H9 (cell line): ENCODE measurements at regions not wholly inside any gene's neighbourhood (a gene's known extent, or its start where the extent isn't known, plus 50 kb on each side); places are given as distances from the start of the nearest gene placed in this dataset.

ENCODE experiments used
- DNase-seq: peaks from one replicate; pipeline ENCODE4 v3.0.0-alpha.2; 2017
- H2AFZ ChIP-seq: one replicate; pipeline ENCODE4 v1.6.1; 2013; ENCODE audit warnings: mild to moderate bottlenecking, low read length, control low read depth, moderate library complexity
- H2AK5ac ChIP-seq: 2 replicates; pipeline ENCODE4 v1.6.1; 2013; ENCODE audit warnings: low read length, control low read depth, mixed read lengths; ENCODE audit not compliant: insufficient read length
- H2BK120ac ChIP-seq: one replicate; pipeline ENCODE4 v1.6.1; 2013; ENCODE audit warnings: low read depth, mild to moderate bottlenecking, low read length, control low read depth, inconsistent platforms; ENCODE audit not compliant: poor library complexity, severe bottlenecking
- H2BK12ac ChIP-seq: 2 replicates; pipeline ENCODE4 v1.6.1; 2013; ENCODE audit warnings: low read length, control low read depth, mixed read lengths, low read depth; ENCODE audit not compliant: insufficient read length
- H2BK15ac ChIP-seq: 2 replicates; pipeline ENCODE4 v1.6.1; 2013; ENCODE audit warnings: low read depth, low read length, control low read depth
- H2BK20ac ChIP-seq: one replicate; pipeline ENCODE4 v1.6.1; 2013; ENCODE audit warnings: low read depth, mild to moderate bottlenecking, low read length, control low read depth, inconsistent platforms; ENCODE audit not compliant: poor library complexity, severe bottlenecking
- H2BK5ac ChIP-seq: 2 replicates; pipeline ENCODE4 v1.6.1; 2013; ENCODE audit warnings: low read length, control low read depth, mixed read lengths; ENCODE audit not compliant: insufficient read length
- H3K14ac ChIP-seq: 2 replicates; pipeline ENCODE4 v1.6.1; 2013; ENCODE audit warnings: low read length, control low read depth; ENCODE audit not compliant: insufficient read depth
- H3K18ac ChIP-seq: 2 replicates; pipeline ENCODE4 v1.6.1; 2013; ENCODE audit warnings: low read depth, mild to moderate bottlenecking, mixed read lengths, low read length, control low read depth; ENCODE audit not compliant: insufficient read length
- H3K23ac ChIP-seq: 2 replicates; pipeline ENCODE4 v1.6.1; 2013; ENCODE audit warnings: low read length, control low read depth, mixed read lengths, low read depth; ENCODE audit not compliant: insufficient read length
- H3K23me2 ChIP-seq: 2 replicates; pipeline ENCODE4 v1.6.1; 2013; ENCODE audit warnings: low read depth, mild to moderate bottlenecking, mixed read lengths, low read length, control low read depth; ENCODE audit not compliant: insufficient read length, poor library complexity, severe bottlenecking
- H3K27ac ChIP-seq: 2 replicates; pipeline ENCODE4 v1.5.1; 2013; ENCODE audit warnings: low read length, control low read depth, mixed read lengths, low read depth; ENCODE audit not compliant: insufficient read length
- H3K27me3 ChIP-seq: 2 replicates; pipeline ENCODE4 v1.6.1; 2013; ENCODE audit warnings: low read length, control low read depth, inconsistent platforms; ENCODE audit not compliant: insufficient read depth
- H3K4ac ChIP-seq: 2 replicates; pipeline ENCODE4 v1.6.1; 2013; ENCODE audit warnings: low read depth, mild to moderate bottlenecking, control low read depth, inconsistent platforms, low read length, moderate library complexity
- H3K4me1 ChIP-seq: 2 replicates; pipeline ENCODE4 v1.6.1; 2013; ENCODE audit warnings: low read length, control low read depth, inconsistent platforms; ENCODE audit not compliant: insufficient read depth
- H3K4me2 ChIP-seq: 2 replicates; pipeline ENCODE4 v1.6.1; 2013; ENCODE audit warnings: low read length, control low read depth, mixed read lengths; ENCODE audit not compliant: insufficient read length, insufficient read depth
- H3K56ac ChIP-seq: 2 replicates; pipeline ENCODE4 v1.6.1; 2013; ENCODE audit warnings: low read depth, mild to moderate bottlenecking, mixed read lengths, low read length, control low read depth; ENCODE audit not compliant: insufficient read length
- H3K79me1 ChIP-seq: 2 replicates; pipeline ENCODE4 v1.6.1; 2013; ENCODE audit warnings: low read depth, mild to moderate bottlenecking, moderate library complexity, low read length, control low read depth, inconsistent platforms; ENCODE audit not compliant: insufficient read depth, poor library complexity, severe bottlenecking
- H3K79me2 ChIP-seq: 2 replicates; pipeline ENCODE4 v1.6.1; 2013; ENCODE audit warnings: low read length, control low read depth, inconsistent platforms; ENCODE audit not compliant: insufficient read depth
- H3K9ac ChIP-seq: 2 replicates; pipeline ENCODE4 v1.6.1; 2013; ENCODE audit warnings: low read length, control low read depth, mixed read lengths; ENCODE audit not compliant: insufficient read length; ENCODE audit errors: extremely low read depth
- H3K9me3 ChIP-seq: one replicate; pipeline ENCODE4 v1.6.1; 2013; ENCODE audit warnings: low read depth, low read length, inconsistent platforms; ENCODE audit not compliant: control insufficient read depth
- H3T11ph ChIP-seq: one replicate; pipeline ENCODE4 v1.6.1; 2013; ENCODE audit warnings: mild to moderate bottlenecking, low read length, control low read depth, inconsistent platforms
- H4K20me1 ChIP-seq: one replicate; pipeline ENCODE4 v1.6.1; 2013; ENCODE audit not compliant: control insufficient read depth, insufficient read length, insufficient read depth
- H4K5ac ChIP-seq: 2 replicates; pipeline ENCODE4 v1.6.1; 2013; ENCODE audit warnings: low read depth, mild to moderate bottlenecking, mixed read lengths, low read length, control low read depth; ENCODE audit not compliant: insufficient read length
- H4K8ac ChIP-seq: replicated peaks from 2 replicates; pipeline ENCODE4 v1.6.1; 2013; ENCODE audit warnings: low read length, control low read depth, mixed read lengths, low read depth; ENCODE audit not compliant: insufficient read length
- H4K91ac ChIP-seq: 2 replicates; pipeline ENCODE4 v1.6.1; 2013; ENCODE audit warnings: low read depth, mild to moderate bottlenecking, moderate library complexity, mixed read lengths, low read length, control low read depth; ENCODE audit not compliant: insufficient read length
- H3K27ac Mint-ChIP-seq, 3 experiments: 2 replicates in 2 of 3; 3 replicates in 1 of 3; pipeline ENCODE4 v1.8.0; 2020 to 2021; ENCODE audit warnings: mixed read lengths in 3 of 3, mild to moderate bottlenecking in 1 of 3, moderate library complexity in 1 of 3
- H3K27me3 Mint-ChIP-seq: 2 replicates; pipeline ENCODE4 v1.8.0; 2021; ENCODE audit warnings: low read depth, mild to moderate bottlenecking, moderate library complexity, mixed read lengths
- H3K36me3 Mint-ChIP-seq, 3 experiments: 2 replicates in 2 of 3; 3 replicates in 1 of 3; pipeline ENCODE4 v1.8.0; 2020 to 2021; ENCODE audit warnings: low read depth in 3 of 3, mixed read lengths in 3 of 3; ENCODE audit not compliant: insufficient read depth in 1 of 3
- H3K4me1 Mint-ChIP-seq, 2 experiments: 2 replicates each; pipeline ENCODE4 v1.8.0; 2020; ENCODE audit warnings: mixed read lengths in 2 of 2
- H3K4me3 Mint-ChIP-seq, 2 experiments: 2 replicates in 1 of 2; 3 replicates in 1 of 2; pipeline ENCODE4 v1.8.0; 2020 to 2021; ENCODE audit warnings: mild to moderate bottlenecking in 2 of 2, mixed read lengths in 2 of 2, moderate library complexity in 1 of 2
- H3K9me3 Mint-ChIP-seq, 2 experiments: 2 replicates in 1 of 2; 3 replicates in 1 of 2; pipeline ENCODE4 v1.8.0; 2020; ENCODE audit warnings: mild to moderate bottlenecking in 2 of 2, mixed read lengths in 2 of 2, moderate library complexity in 1 of 2
- CTCF ChIP-seq: fragments of 200-600 bp; sonication (generic); conservative IDR thresholded peaks from 3 replicates; pipeline ENCODE4 v1.8.0; 2021; ENCODE audit warnings: antibody characterized with exemption, mild to moderate bottlenecking
- WGBS: extraction: QIAGEN DNeasy Blood & Tissue Kit; methylation state at CpG from one replicate; pipeline ENCODE4 v1.1.7; 2013; ENCODE audit warnings: missing lambda C conversion rate, low lambda C conversion rate, mixed read lengths; ENCODE audit not compliant: insufficient read length; ENCODE audit errors: extremely low coverage; 5-methylcytosine and 5-hydroxymethylcytosine counted together

- H2BK15ac ChIP-seq, result no peak overlapping the region
- H3K79me2 ChIP-seq, result no peaks in the 10 kb centered on the region
- no peaks in the 10 kb centered on the region for H3K79me1 ChIP-seq
- no peak overlapping the region for H3K4me2 ChIP-seq
- H3K23me2 ChIP-seq, result no peaks in the 10 kb centered on the region
- H3K4ac ChIP-seq, result no peak overlapping the region
- DNase-seq, result no peak
- no peak overlapping the region for H3K18ac ChIP-seq
- no peak overlapping the region for H3K4me3 Mint-ChIP-seq
- H3K4me1 ChIP-seq, result no peaks in the 10 kb centered on the region
- no peaks in the 10 kb centered on the region for H3K27me3 Mint-ChIP-seq
- H2AK5ac ChIP-seq, result no peak overlapping the region
- H2AFZ ChIP-seq, result no peak overlapping the region
- no peak overlapping the region for H2BK12ac ChIP-seq
- no peak overlapping the region for H3K14ac ChIP-seq
- no peak overlapping the region for H2BK120ac ChIP-seq
- peaks cover 0 to 7% of the 10 kb centered on the region in 2 experiments; a peak in 2 of 4 replicates for H3K4me1 Mint-ChIP-seq
- H3K27me3 ChIP-seq, result no peaks in the 10 kb centered on the region
- TF ChIP-seq CTCF, result no peak
- WGBS, result no CpG with 5 or more reads among the region's 1 CpG
- peaks cover 0 to 3% of the 10 kb centered on the region in 2 experiments; a peak in 1 of 5 replicates for H3K9me3 Mint-ChIP-seq
- no peaks in the 10 kb centered on the region for H3K9me3 ChIP-seq
- no peak overlapping the region for H2BK5ac ChIP-seq
- no peak overlapping the region for H4K8ac ChIP-seq
- H3K27ac ChIP-seq, result no peak overlapping the region
- no peak overlapping the region for H3K23ac ChIP-seq
- no peak overlapping the region for H3T11ph ChIP-seq
- H3K9ac ChIP-seq, result no peak overlapping the region
- 0 out of 7 replicates have a peak overlapping the region, but pooled peaks of 1 of the 3 experiments have one; percentile 76 for H3K27ac Mint-ChIP-seq
- no peaks in the 10 kb centered on the region for H4K20me1 ChIP-seq
- H4K91ac ChIP-seq, result no peak overlapping the region
- H4K5ac ChIP-seq, result no peak overlapping the region
- H3K56ac ChIP-seq, result no peak overlapping the region
- H2BK20ac ChIP-seq, result no peak overlapping the region
- no peaks in the 10 kb centered on the region for H3K36me3 Mint-ChIP-seq
These were observed 890.2 kb upstream of the B3GALT2 start for GRCh38 chr1:194076646-194077045.
